D721Med (cell line): ENCODE measurements at regions not wholly inside any gene's neighbourhood (a gene's known extent, or its start where the extent isn't known, plus 50 kb on each side); places are given as distances from the start of the nearest gene placed in this dataset.
"Not testable (repeated sequence)": the region's sequence is repeated elsewhere in the genome, so short reads cannot be mapped to it uniquely, and the experiment has no call there.

Experiments
- DNase-seq: peaks from one replicate; pipeline ENCODE4 v3.0.0; 2011; ENCODE audit warnings: low spot score; ENCODE audit not compliant: insufficient read length
- FAIRE-seq: peaks from 2 replicates; lab custom pipeline; 2011; peaks lifted over from hg19 to GRCh38; lab: Jason Lieb, UNC
- TF ChIP-seq, protein P1 (sequence below): IDR thresholded peaks from 2 replicates; pipeline ENCODE4 v1.5.1; 2012; ENCODE audit warnings: mild to moderate bottlenecking, control low read depth; ENCODE audit not compliant: insufficient read depth; ENCODE audit errors: missing control alignments

DNA sequence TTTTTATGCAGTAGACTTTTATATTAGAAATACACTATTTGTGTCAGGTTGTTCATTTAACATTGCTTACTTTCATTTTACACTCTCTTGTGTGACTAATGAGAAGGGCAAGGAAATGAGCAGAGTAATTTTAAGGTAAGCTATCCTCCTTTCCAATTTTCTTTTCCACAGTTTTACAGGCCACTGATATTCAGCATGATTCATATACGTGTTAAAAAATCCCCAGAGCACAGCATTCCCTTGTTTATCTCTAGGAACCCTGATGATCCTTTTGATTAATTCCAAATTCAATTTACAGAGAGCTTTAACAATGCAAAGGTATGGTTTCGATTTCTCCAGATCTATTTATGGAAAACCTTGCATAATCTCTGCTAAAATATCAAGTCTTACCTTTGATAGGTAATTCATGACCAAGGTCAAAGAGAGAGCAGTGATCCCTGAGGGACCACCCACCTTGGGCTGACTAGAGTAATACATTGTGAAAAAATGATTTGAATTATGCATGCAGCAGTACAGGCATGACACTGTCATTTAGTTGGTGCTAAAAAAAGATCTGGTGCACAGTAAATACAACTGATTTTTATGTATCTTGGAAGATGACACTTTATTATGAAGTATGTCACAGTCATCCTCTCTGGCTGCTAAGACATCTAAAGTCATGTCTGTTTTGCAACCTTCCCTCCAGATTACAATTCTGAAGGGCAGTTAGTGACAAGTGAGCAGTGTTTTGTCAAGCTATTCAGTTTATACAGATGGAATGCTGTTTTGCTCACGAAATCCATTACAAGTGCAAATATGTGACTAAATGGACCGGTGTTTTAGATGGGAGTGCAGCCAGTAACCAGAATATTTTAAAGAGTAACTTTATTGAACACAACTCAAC is 736.6 kb downstream of the EPHA7 start:
- TF ChIP-seq, protein P1, sequence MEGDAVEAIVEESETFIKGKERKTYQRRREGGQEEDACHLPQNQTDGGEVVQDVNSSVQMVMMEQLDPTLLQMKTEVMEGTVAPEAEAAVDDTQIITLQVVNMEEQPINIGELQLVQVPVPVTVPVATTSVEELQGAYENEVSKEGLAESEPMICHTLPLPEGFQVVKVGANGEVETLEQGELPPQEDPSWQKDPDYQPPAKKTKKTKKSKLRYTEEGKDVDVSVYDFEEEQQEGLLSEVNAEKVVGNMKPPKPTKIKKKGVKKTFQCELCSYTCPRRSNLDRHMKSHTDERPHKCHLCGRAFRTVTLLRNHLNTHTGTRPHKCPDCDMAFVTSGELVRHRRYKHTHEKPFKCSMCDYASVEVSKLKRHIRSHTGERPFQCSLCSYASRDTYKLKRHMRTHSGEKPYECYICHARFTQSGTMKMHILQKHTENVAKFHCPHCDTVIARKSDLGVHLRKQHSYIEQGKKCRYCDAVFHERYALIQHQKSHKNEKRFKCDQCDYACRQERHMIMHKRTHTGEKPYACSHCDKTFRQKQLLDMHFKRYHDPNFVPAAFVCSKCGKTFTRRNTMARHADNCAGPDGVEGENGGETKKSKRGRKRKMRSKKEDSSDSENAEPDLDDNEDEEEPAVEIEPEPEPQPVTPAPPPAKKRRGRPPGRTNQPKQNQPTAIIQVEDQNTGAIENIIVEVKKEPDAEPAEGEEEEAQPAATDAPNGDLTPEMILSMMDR: no peak
- DNase-seq: no peak
- no peak for FAIRE-seq

- no peak for FAIRE-seq
- TF ChIP-seq, protein P1: no peak
- DNase-seq: no peak
These were observed 738.0 kb downstream of the EPHA7 start for GRCh38 chr6:92681401-92681800.

- not testable (repeated sequence) for DNase-seq, FAIRE-seq
These were observed 747.9 kb downstream of the EPHA7 start for GRCh38 chr6:92671462-92671861.

GRCh38 chr6:92667843-92668242 is 751.5 kb downstream of the EPHA7 start:
- TF ChIP-seq, protein P1: no peak
- no peak for FAIRE-seq
- no peak for DNase-seq

DNA sequence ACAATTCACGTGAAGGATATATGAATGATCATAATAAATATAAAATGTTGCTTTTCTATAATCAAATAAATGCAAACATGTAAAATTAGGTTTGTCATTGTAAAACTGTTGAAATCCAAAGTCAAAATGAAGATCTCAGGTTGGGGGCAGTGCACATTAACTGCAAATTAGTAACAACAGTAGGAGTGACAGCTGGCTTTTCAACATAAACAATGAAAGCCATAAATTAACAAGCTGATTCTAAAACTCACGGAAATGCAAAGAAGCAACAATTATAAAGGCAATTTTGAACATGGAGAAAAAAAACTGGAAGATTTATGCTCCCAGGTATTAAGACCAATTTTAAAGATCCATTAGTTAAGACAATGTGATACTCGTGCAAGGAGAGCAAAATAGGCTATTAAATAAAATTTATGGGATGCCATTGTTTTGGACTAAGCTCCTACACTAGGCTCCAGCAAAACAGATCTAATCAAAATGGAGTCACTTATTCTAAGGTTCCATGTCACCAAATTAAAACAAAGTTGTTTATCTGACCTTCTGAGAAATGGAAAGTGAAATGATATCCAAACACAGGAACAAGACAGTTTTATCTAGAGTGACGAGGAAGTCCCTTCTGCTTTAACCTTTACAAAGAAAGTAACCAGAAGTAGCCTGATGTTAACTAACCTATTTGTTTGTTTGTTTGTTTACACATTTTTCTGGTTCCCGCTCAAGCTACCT is 770.8 kb downstream of the EPHA7 start:
- FAIRE-seq (no peak), DNase-seq (no peak)
- TF ChIP-seq, protein P1: no peak

DNA sequence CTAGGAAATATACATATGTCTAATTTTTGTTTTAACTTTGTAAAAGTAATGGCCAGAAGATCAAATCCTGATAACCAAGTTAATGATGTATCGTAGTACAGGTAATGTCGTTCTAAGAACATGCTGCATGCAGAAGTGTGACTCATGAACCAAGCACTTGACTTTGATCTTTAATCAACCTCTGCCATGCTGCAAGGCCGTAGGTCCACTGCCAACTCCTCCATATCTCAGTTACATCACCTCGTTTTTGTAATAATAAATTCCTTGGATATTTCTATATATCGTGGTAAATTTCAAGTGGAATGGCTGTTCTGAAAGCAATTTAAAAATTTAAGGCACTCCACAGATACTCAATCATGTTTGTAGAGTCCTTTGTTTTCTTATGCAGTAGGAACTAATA is 771.7 kb downstream of the EPHA7 start:
- FAIRE-seq (no peak), DNase-seq (no peak)
- TF ChIP-seq, protein P1: no peak

GRCh38 chr6:92644104-92644791 is 775.1 kb downstream of the EPHA7 start:
- TF ChIP-seq, protein P1: peak; percentile 19
- peak; percentile 19 for DNase-seq
- not testable (repeated sequence) for FAIRE-seq
